SK-N-SH (cell line): ENCODE measurements at regions not wholly inside any gene's neighbourhood (a gene's known extent, or its start where the extent isn't known, plus 50 kb on each side); places are given as distances from the start of the nearest gene placed in this dataset.

Experiments
- CTCF ChIA-PET: fragments of 300-600, 350-600 bp; formaldehyde crosslinking; extraction: SDS; loops from one replicate; lab custom pipeline; 2021; lab: Yijun Ruan, JAX
- POLR2A ChIA-PET: fragments of 350-600 bp; sonication (Branson Sonifier 250); formaldehyde crosslinking; extraction: SDS; loops from one replicate; lab custom pipeline; 2020; ENCODE audit warnings: antibody characterized with exemption, inconsistent platforms; lab: Yijun Ruan, JAX
- DNase-seq: peaks from one replicate; pipeline ENCODE4 v3.0.0; 2012
- H2AFZ ChIP-seq: fragments of 200-600 bp; sonication (generic); 2 replicates; pipeline ENCODE4 v1.8.1; 2016; ENCODE audit warnings: antibody characterized with exemption, mild to moderate bottlenecking, low read depth
- H3F3A ChIP-seq: fragments of 200-600 bp; sonication (generic); replicated peaks from 2 replicates; pipeline ENCODE3; 2016; ENCODE audit warnings: antibody characterized with exemption, mild to moderate bottlenecking; ENCODE audit not compliant: insufficient read depth
- H3K27ac ChIP-seq, 2 experiments: fragments of 200-500 bp in 1 of 2; fragments of 200-600 bp in 1 of 2; sonication (Bioruptor generic) in 1 of 2; sonication (generic), shearing (Covaris generic) in 1 of 2; 2 replicates each; pipeline versions ENCODE4 v1.5.1 to v1.6.1; 2014 to 2016; ENCODE audit warnings: low read depth in 2 of 2, inconsistent platforms in 1 of 2, low read length in 1 of 2, mild to moderate bottlenecking in 1 of 2, mixed read lengths in 1 of 2
- H3K27me3 ChIP-seq: fragments of 200-600 bp; sonication (generic), shearing (Covaris generic); 2 replicates; pipeline ENCODE4 v1.6.1; 2016; ENCODE audit warnings: mixed run types; ENCODE audit not compliant: insufficient read depth
- H3K36me3 ChIP-seq, 2 experiments: fragments of 200-500 bp in 1 of 2; fragments of 200-600 bp in 1 of 2; sonication (Bioruptor generic) in 1 of 2; sonication (generic) in 1 of 2; replicated peaks in 1 of 2; 2 replicates each; pipeline versions ENCODE3 to v1.5.1; 2014 to 2016; ENCODE audit warnings: low read length in 1 of 2, mild to moderate bottlenecking in 1 of 2; ENCODE audit not compliant: insufficient read depth in 2 of 2, control insufficient read depth in 1 of 2
- H3K4me1 ChIP-seq, 2 experiments: fragments of 200-500 bp in 1 of 2; fragments of 200-600 bp in 1 of 2; sonication (Bioruptor generic) in 1 of 2; sonication (generic), shearing (Covaris generic) in 1 of 2; 2 replicates each; pipeline versions ENCODE4 v1.5.1 to v1.6.1; 2014 to 2016; ENCODE audit warnings: low read depth in 1 of 2, low read length in 1 of 2, mixed run types in 1 of 2; ENCODE audit not compliant: insufficient read depth in 2 of 2, control insufficient read depth in 1 of 2
- H3K4me2 ChIP-seq: fragments of 200-600 bp; sonication (generic), shearing (Covaris generic); 2 replicates; pipeline ENCODE4 v1.6.1; 2017; ENCODE audit warnings: mixed run types
- H3K4me3 ChIP-seq, 2 experiments: fragments of 200-500 bp in 1 of 2; fragments of 200-600 bp in 1 of 2; sonication (Bioruptor generic) in 1 of 2; sonication (generic), shearing (Covaris generic) in 1 of 2; 2 replicates each; pipeline versions ENCODE4 v1.5.1 to v1.8.1; 2014 to 2016; ENCODE audit warnings: low read depth in 2 of 2, inconsistent platforms in 1 of 2, low read length in 1 of 2, mild to moderate bottlenecking in 1 of 2, mixed read lengths in 1 of 2, moderate library complexity in 1 of 2
- H3K79me2 ChIP-seq: fragments of 200-600 bp; sonication (generic); 2 replicates; pipeline ENCODE4 v1.8.1; 2017; ENCODE audit warnings: mild to moderate bottlenecking; ENCODE audit not compliant: insufficient read depth
- H3K9ac ChIP-seq: fragments of 200-600 bp; sonication (generic); 2 replicates; pipeline ENCODE4 v1.6.1; 2017; ENCODE audit warnings: mixed run types
- H3K9me2 ChIP-seq: fragments of 200-600 bp; sonication (generic); 2 replicates; pipeline ENCODE4 v1.6.1; 2017; ENCODE audit warnings: mixed run types
- H3K9me3 ChIP-seq: fragments of 200-600 bp; sonication (generic); 2 replicates; pipeline ENCODE4 v1.6.1; 2017; ENCODE audit warnings: mixed run types, mild to moderate bottlenecking, moderate library complexity
- H4K20me1 ChIP-seq: fragments of 200-600 bp; sonication (generic); 2 replicates; pipeline ENCODE4 v1.6.1; 2017; ENCODE audit warnings: mild to moderate bottlenecking, mixed run types; ENCODE audit not compliant: insufficient read depth
- ELF1 ChIP-seq: IDR thresholded peaks from 2 replicates; pipeline ENCODE4 v1.4.0; 2012
- EP300 ChIP-seq, 2 experiments: IDR thresholded peaks; 2 replicates each; pipeline versions ENCODE4 v1.4.0 to v1.6.1; 2012; ENCODE audit warnings: borderline replicate concordance in 1 of 2, low read depth in 1 of 2, low read length in 1 of 2
- EZH2phosphoT487 ChIP-seq: fragments of 200-600 bp; sonication (generic); IDR thresholded peaks from 2 replicates; pipeline ENCODE4 v1.6.1; 2017; ENCODE audit warnings: low read depth, mixed run types, mild to moderate bottlenecking, antibody characterized with exemption, moderate library complexity, borderline replicate concordance
- FOXJ3 ChIP-seq: sonication (generic); formaldehyde crosslinking; IDR thresholded peaks from 2 replicates; pipeline ENCODE4 v1.5.1; 2020; ENCODE audit warnings: mild to moderate bottlenecking, missing genetic modification reagents
- FOXM1 ChIP-seq: IDR thresholded peaks from 2 replicates; pipeline ENCODE4 v1.4.0; 2012; ENCODE audit warnings: low read depth, mild to moderate bottlenecking
- GATA2 ChIP-seq: sonication (generic); formaldehyde crosslinking; IDR thresholded peaks from 2 replicates; pipeline ENCODE4 v1.5.0; 2020; ENCODE audit warnings: mild to moderate bottlenecking, missing genetic modification reagents
- JUND ChIP-seq: IDR thresholded peaks from 2 replicates; pipeline ENCODE4 v1.4.0; 2012
- MEF2A ChIP-seq: IDR thresholded peaks from 2 replicates; pipeline ENCODE4 v1.4.0; 2012; ENCODE audit warnings: low read depth, borderline replicate concordance
- NFIC ChIP-seq: IDR thresholded peaks from 2 replicates; pipeline ENCODE4 v1.4.0; 2012; ENCODE audit warnings: borderline replicate concordance
- NRF1 ChIP-seq: IDR thresholded peaks from 2 replicates; pipeline ENCODE4 v1.6.1; 2012; ENCODE audit warnings: low read depth, mild to moderate bottlenecking, low read length
- POLR2AphosphoS5 ChIP-seq: IDR thresholded peaks from 2 replicates; pipeline ENCODE4 v1.6.1; 2012; ENCODE audit warnings: low read depth, low read length
- RAD21 ChIP-seq: IDR thresholded peaks from 2 replicates; pipeline ENCODE4 v1.6.1; 2012; ENCODE audit warnings: mild to moderate bottlenecking, low read length
- RFX5 ChIP-seq: IDR thresholded peaks from 2 replicates; pipeline ENCODE4 v1.6.1; 2012; ENCODE audit warnings: mild to moderate bottlenecking, improper control_type of control experiment, low read length
- RXRA ChIP-seq: IDR thresholded peaks from 2 replicates; pipeline ENCODE4 v1.4.0; 2012; ENCODE audit warnings: low read depth, mild to moderate bottlenecking, borderline replicate concordance
- SIN3A ChIP-seq: IDR thresholded peaks from 2 replicates; pipeline ENCODE4 v1.6.1; 2012; ENCODE audit warnings: low read depth, mild to moderate bottlenecking, low read length, moderate library complexity, borderline replicate concordance
- SMC3 ChIP-seq: IDR thresholded peaks from 2 replicates; pipeline ENCODE4 v1.6.1; 2012; ENCODE audit warnings: low read depth, low read length, improper control_type of control experiment
- TAF1 ChIP-seq: IDR thresholded peaks from 2 replicates; pipeline ENCODE4 v1.6.1; 2012; ENCODE audit warnings: low read depth, mild to moderate bottlenecking, low read length, moderate library complexity, borderline replicate concordance
- TCF12 ChIP-seq: IDR thresholded peaks from 2 replicates; pipeline ENCODE4 v1.4.0; 2012
- WGBS: methylation state at CpG from one replicate; pipeline ENCODE4 v1.1.6; 2017; ENCODE audit warnings: low lambda C conversion rate; 5-methylcytosine and 5-hydroxymethylcytosine counted together
- TF ChIP-seq, protein P1 (sequence below): IDR thresholded peaks from 2 replicates; pipeline ENCODE4 v1.6.1; 2012; ENCODE audit warnings: mild to moderate bottlenecking, low read depth, low read length, moderate library complexity
- TF ChIP-seq, protein P2 (sequence below): fragments of 200-600 bp; sonication (generic); IDR thresholded peaks from 2 replicates; pipeline ENCODE4 v1.6.1; 2017; ENCODE audit warnings: antibody characterized with exemption, mild to moderate bottlenecking, moderate library complexity

DNA sequence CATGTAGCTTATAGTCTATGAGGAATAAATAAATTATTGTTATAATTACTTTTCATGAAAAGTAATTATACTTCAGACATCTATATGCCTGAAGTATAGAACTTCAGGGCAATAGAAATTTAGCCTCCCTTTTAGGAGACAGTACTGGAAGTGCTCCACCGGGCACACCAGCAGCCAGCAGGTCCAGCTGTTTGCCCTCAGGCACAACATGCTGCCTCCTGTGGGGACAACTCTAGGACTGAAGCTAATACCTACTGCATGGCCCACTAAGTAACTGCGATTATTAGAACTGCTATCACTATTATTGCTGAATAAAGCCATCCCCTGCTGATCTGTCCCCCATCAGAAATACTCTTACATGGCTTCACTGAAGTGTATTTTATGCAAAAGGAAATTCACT is 329.6 kb downstream of the MED10 start:
- no peak overlapping the region for H3K9ac ChIP-seq
- TF ChIP-seq MEF2A (no peak), NRF1 (no peak), RFX5 (no peak), TAF1 (no peak), EZH2phosphoT487 (no peak), NFIC (no peak), FOXJ3 (CRISPR knock-in tag) (no peak), EP300 (IDR thresholded peaks at IDR 0.05; ENCODE audit: borderline replicate concordance in 1 of 2, low read depth in 1 of 2, low read length in 1 of 2) (no peak), ELF1 (no peak)
- TF ChIP-seq, protein P1, sequence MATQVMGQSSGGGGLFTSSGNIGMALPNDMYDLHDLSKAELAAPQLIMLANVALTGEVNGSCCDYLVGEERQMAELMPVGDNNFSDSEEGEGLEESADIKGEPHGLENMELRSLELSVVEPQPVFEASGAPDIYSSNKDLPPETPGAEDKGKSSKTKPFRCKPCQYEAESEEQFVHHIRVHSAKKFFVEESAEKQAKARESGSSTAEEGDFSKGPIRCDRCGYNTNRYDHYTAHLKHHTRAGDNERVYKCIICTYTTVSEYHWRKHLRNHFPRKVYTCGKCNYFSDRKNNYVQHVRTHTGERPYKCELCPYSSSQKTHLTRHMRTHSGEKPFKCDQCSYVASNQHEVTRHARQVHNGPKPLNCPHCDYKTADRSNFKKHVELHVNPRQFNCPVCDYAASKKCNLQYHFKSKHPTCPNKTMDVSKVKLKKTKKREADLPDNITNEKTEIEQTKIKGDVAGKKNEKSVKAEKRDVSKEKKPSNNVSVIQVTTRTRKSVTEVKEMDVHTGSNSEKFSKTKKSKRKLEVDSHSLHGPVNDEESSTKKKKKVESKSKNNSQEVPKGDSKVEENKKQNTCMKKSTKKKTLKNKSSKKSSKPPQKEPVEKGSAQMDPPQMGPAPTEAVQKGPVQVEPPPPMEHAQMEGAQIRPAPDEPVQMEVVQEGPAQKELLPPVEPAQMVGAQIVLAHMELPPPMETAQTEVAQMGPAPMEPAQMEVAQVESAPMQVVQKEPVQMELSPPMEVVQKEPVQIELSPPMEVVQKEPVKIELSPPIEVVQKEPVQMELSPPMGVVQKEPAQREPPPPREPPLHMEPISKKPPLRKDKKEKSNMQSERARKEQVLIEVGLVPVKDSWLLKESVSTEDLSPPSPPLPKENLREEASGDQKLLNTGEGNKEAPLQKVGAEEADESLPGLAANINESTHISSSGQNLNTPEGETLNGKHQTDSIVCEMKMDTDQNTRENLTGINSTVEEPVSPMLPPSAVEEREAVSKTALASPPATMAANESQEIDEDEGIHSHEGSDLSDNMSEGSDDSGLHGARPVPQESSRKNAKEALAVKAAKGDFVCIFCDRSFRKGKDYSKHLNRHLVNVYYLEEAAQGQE, result no peak
- H4K20me1 ChIP-seq, result no peaks in the 10 kb centered on the region
- peaks cover 0 to 20% of the 10 kb centered on the region in 2 experiments; a peak in 1 of 4 replicates for H3K4me1 ChIP-seq
- no peaks in the 10 kb centered on the region for H3K27me3 ChIP-seq
- no peak overlapping the region for H3K27ac ChIP-seq
- H3K4me3 ChIP-seq, result no peak overlapping the region
- H2AFZ ChIP-seq, result no peak overlapping the region
- DNase-seq, result no peak
- POLR2A ChIA-PET, result no interaction called here
- 11% methylated on average over 2 of the region's 2 CpGs for WGBS
- H3F3A ChIP-seq, result no peaks in the 10 kb centered on the region
- no peaks in the 10 kb centered on the region for H3K79me2 ChIP-seq
- H3K36me3 ChIP-seq, result no peaks in the 10 kb centered on the region
- no peak overlapping the region for H3K4me2 ChIP-seq
- H3K9me2 ChIP-seq, result no peaks in the 10 kb centered on the region
- CTCF ChIA-PET, result no interaction called here
- no peaks in the 10 kb centered on the region for H3K9me3 ChIP-seq

DNA sequence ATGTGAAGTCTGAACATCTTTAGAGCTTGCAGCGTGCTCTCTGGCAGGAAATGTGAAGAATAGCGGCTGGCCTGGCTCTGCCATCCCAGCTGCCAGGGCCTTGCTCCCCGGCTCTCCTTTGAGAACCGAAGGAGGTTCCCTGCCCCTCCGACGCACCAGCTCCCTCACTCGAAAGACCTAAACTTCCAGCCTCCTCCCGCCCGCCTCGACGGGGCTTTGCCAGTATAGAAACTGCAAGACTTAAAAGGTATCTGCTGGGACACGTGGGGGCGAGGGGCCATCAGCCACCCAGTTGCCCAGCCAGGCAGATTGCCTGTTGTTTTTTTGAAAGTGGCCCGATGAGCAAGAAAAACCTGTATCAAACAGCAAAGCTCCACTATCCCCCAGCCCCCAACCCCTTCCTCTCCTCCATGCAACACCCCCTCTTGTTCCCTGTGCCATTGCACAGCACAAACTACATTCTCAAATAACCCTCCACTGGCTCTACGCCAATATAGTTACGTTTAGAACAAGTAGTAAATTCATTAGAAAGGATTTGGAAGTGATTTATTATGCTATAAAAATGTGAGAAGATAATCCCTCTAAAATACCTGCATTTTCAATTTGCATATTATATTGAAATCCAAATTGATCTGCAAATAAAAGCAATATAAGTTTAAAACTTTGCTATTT is 331.9 kb downstream of the MED10 start:
- peaks cover 0 to 39% of the 10 kb centered on the region in 2 experiments; a peak in 2 of 4 replicates for H3K4me1 ChIP-seq
- ChIA-PET POLR2A (no interaction called here), CTCF (interaction anchor here (1.0 kb wide), 1 partner anchor 10 kb away, joined by 3 read pairs; no protein-coding TSS in a partner anchor)
- H3K4me3 ChIP-seq, result no peak overlapping the region
- H2AFZ ChIP-seq, result no peak overlapping the region
- H3K9me2 ChIP-seq, result no peaks in the 10 kb centered on the region
- H3K4me2 ChIP-seq, result no peak overlapping the region
- H3K79me2 ChIP-seq, result no peaks in the 10 kb centered on the region
- no peak for DNase-seq
- H3K36me3 ChIP-seq, result no peaks in the 10 kb centered on the region
- no peak overlapping the region for H3K9ac ChIP-seq
- H4K20me1 ChIP-seq, result no peaks in the 10 kb centered on the region
- H3K9me3 ChIP-seq, result no peaks in the 10 kb centered on the region
- H3K27ac ChIP-seq, result no peak overlapping the region
- 59% methylated on average over 16 of the region's 16 CpGs for WGBS
- no peak for TF ChIP-seq TCF12
- no peak for TF ChIP-seq JUND
- no peak for TF ChIP-seq RXRA
- no peak for TF ChIP-seq POLR2AphosphoS5
- no peak for TF ChIP-seq GATA2 (CRISPR knock-in tag)
- TF ChIP-seq, protein P2, sequence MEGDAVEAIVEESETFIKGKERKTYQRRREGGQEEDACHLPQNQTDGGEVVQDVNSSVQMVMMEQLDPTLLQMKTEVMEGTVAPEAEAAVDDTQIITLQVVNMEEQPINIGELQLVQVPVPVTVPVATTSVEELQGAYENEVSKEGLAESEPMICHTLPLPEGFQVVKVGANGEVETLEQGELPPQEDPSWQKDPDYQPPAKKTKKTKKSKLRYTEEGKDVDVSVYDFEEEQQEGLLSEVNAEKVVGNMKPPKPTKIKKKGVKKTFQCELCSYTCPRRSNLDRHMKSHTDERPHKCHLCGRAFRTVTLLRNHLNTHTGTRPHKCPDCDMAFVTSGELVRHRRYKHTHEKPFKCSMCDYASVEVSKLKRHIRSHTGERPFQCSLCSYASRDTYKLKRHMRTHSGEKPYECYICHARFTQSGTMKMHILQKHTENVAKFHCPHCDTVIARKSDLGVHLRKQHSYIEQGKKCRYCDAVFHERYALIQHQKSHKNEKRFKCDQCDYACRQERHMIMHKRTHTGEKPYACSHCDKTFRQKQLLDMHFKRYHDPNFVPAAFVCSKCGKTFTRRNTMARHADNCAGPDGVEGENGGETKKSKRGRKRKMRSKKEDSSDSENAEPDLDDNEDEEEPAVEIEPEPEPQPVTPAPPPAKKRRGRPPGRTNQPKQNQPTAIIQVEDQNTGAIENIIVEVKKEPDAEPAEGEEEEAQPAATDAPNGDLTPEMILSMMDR, result no peak
- no peak for TF ChIP-seq SMC3
- TF ChIP-seq EP300 (IDR thresholded peaks at IDR 0.05; ENCODE audit: borderline replicate concordance in 1 of 2, low read depth in 1 of 2, low read length in 1 of 2), result no peak
- no peak for TF ChIP-seq RFX5
- no peak for TF ChIP-seq FOXM1
- TF ChIP-seq NFIC, result no peak
- TF ChIP-seq RAD21, result no peak
- no peak for TF ChIP-seq TAF1
- TF ChIP-seq SIN3A, result no peak
- TF ChIP-seq NRF1, result no peak
- H3F3A ChIP-seq, result no peaks in the 10 kb centered on the region
- H3K27me3 ChIP-seq, result no peaks in the 10 kb centered on the region
